22Rv1 (cell line): ENCODE measurements at regions not wholly inside any gene's neighbourhood (a gene's known extent, or its start where the extent isn't known, plus 50 kb on each side); places are given as distances from the start of the nearest gene placed in this dataset.
A peak's percentile ranks its signal among the peaks of the same experiment; 100 is the strongest.

Source experiments
- ZFX ChIP-seq: fragments of 450-650 bp; IDR thresholded peaks from 2 replicates; pipeline ENCODE4 v1.6.1; 2017; ENCODE audit warnings: antibody characterized with exemption, borderline replicate concordance
- TF ChIP-seq, protein P1 (sequence below): fragments of 450-650 bp; IDR thresholded peaks from 2 replicates; pipeline ENCODE4 v1.5.1; 2017; ENCODE audit warnings: mild to moderate bottlenecking

DNA sequence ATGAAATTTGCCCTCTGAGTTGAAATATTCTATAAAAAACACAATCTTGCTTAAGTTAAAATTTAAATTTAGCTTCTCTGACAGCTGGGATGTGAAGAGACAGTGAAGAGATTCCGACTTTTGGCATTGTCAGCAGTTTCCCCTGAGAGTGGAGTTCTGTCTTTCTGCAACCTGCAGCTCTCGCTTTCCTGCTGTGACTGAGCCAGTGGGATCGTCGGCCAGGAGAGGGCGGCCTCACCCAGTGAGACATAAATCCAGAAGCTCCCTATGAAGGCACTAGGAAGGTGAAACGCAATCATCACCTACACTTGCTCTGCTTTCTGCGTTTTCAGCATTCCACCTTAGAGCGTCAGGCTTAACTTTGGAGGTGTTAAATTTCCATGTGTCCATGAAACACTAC, 75.4 kb upstream of the HNMT start:
- TF ChIP-seq, protein P1, sequence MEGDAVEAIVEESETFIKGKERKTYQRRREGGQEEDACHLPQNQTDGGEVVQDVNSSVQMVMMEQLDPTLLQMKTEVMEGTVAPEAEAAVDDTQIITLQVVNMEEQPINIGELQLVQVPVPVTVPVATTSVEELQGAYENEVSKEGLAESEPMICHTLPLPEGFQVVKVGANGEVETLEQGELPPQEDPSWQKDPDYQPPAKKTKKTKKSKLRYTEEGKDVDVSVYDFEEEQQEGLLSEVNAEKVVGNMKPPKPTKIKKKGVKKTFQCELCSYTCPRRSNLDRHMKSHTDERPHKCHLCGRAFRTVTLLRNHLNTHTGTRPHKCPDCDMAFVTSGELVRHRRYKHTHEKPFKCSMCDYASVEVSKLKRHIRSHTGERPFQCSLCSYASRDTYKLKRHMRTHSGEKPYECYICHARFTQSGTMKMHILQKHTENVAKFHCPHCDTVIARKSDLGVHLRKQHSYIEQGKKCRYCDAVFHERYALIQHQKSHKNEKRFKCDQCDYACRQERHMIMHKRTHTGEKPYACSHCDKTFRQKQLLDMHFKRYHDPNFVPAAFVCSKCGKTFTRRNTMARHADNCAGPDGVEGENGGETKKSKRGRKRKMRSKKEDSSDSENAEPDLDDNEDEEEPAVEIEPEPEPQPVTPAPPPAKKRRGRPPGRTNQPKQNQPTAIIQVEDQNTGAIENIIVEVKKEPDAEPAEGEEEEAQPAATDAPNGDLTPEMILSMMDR, result peak; percentile 52
- TF ChIP-seq ZFX, result no peak
